ENCODE measurements at regions not wholly inside any gene's neighbourhood (a gene's known extent, or its start where the extent isn't known, plus 50 kb on each side); places are given as distances from the start of the nearest gene placed in this dataset.

DNA sequence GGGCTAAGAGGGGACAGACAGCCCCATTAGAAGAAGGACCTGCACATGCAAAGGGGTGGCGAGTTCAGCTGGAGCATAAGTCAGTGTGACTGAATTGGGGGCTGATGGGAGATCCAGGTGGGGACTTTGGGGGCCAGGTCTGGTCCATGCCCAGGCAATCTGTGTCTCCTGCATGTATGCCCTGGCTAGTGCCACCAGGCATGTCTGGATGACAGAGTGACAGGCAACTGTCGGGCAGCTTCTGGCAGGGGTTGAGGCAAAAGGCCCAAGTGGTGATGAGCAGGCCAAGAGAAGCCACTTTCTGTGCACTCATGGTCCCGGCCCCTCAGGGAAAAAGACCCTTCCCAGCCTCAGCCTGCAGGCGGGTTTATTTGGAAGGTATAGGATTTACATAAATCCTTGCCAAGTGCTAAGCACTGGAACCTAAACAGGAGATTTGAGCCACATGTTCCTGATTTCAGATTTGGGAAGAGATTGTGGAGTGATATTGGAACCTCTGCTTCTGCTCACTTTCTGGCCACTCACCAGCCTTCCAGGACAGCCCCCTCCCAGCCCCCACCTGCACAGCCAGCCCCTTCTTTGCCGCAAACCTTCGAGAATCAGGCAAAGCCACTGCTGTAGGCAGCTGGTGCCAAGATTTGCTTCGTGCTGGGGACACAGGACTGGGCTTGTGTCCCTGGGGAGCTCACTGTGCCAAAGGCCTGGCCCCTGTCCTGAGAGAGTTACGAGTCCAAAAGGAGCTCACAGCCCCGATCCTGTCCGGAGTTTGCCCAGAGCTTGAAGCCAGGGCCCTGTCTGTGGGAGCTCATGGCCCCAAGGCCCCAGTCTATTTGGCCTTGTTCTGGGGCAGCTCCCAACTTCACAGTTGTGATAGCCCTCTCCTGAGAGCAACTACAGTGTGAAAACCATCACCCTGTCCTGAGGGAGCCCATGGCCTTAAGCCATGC, 232.5 kb upstream of the RTL1 start:
- TF ChIP-seq ZNF367 (CRISPR knock-in tag; IDR thresholded peaks at IDR 0.05; ENCODE audit: borderline replicate concordance) (no peak), TCF7 (IDR thresholded peaks at IDR 0.05; ENCODE audit: low read depth) (no peak), ZZZ3 (CRISPR knock-in tag; IDR thresholded peaks at IDR 0.05; ENCODE audit: borderline replicate concordance) (no peak)
- TF ChIP-seq, protein P1, sequence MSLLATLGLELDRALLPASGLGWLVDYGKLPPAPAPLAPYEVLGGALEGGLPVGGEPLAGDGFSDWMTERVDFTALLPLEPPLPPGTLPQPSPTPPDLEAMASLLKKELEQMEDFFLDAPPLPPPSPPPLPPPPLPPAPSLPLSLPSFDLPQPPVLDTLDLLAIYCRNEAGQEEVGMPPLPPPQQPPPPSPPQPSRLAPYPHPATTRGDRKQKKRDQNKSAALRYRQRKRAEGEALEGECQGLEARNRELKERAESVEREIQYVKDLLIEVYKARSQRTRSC (CRISPR knock-in tag; IDR thresholded peaks at IDR 0.05; ENCODE audit: low read depth): no peak
- TF ChIP-seq, protein P2, sequence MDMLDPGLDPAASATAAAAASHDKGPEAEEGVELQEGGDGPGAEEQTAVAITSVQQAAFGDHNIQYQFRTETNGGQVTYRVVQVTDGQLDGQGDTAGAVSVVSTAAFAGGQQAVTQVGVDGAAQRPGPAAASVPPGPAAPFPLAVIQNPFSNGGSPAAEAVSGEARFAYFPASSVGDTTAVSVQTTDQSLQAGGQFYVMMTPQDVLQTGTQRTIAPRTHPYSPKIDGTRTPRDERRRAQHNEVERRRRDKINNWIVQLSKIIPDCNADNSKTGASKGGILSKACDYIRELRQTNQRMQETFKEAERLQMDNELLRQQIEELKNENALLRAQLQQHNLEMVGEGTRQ (IDR thresholded peaks at IDR 0.05; ENCODE audit: low read depth, low read length): no peak
- TF ChIP-seq, protein P2 (CRISPR knock-in tag; IDR thresholded peaks at IDR 0.05; ENCODE audit: borderline replicate concordance): no peak
